Calu3 (cell line): ENCODE measurements at regions not wholly inside any gene's neighbourhood (a gene's known extent, or its start where the extent isn't known, plus 50 kb on each side); places are given as distances from the start of the nearest gene placed in this dataset.

Experiments
- BruUV-seq: library from RNA; stranded (reverse); fragments of 400-500 nt; replicated peaks from 2 replicates; lab custom pipeline; 2021; lab: Mats Ljungman, UMichigan
- CTCF ChIA-PET: fragments of 300-600 bp; sonication (Branson Sonifier 250); formaldehyde crosslinking; loops from one replicate; lab custom pipeline; 2022; ENCODE audit warnings: antibody characterized with exemption; lab: Charles Lee
- DNase-seq: peaks from one replicate; pipeline ENCODE4 v3.0.0; 2022
- H3K27ac Mint-ChIP-seq: one replicate; pipeline ENCODE4 v1.8.0; 2022; ENCODE audit warnings: mixed read lengths; ENCODE audit not compliant: unreplicated experiment
- H3K27me3 Mint-ChIP-seq: one replicate; pipeline ENCODE4 v1.8.0; 2022; ENCODE audit warnings: mixed read lengths; ENCODE audit not compliant: unreplicated experiment
- H3K36me3 Mint-ChIP-seq: one replicate; pipeline ENCODE4 v1.8.0; 2022; ENCODE audit warnings: mild to moderate bottlenecking, moderate library complexity, mixed read lengths; ENCODE audit not compliant: insufficient read depth, unreplicated experiment
- H3K4me1 Mint-ChIP-seq: one replicate; pipeline ENCODE4 v1.8.0; 2022; ENCODE audit warnings: mild to moderate bottlenecking, low read depth, mixed read lengths; ENCODE audit not compliant: unreplicated experiment
- H3K4me3 Mint-ChIP-seq: one replicate; pipeline ENCODE4 v1.8.0; 2022; ENCODE audit warnings: mild to moderate bottlenecking, low read depth, moderate library complexity, mixed read lengths; ENCODE audit not compliant: unreplicated experiment
- H3K9me3 Mint-ChIP-seq: one replicate; pipeline ENCODE4 v1.8.0; 2022; ENCODE audit warnings: low read depth, mixed read lengths; ENCODE audit not compliant: unreplicated experiment
- CTCF ChIP-seq: fragments of 200-600 bp; IDR thresholded peaks from one replicate; pipeline ENCODE4 v1.8.0; 2022; ENCODE audit warnings: antibody characterized with exemption; ENCODE audit not compliant: unreplicated experiment
- intact Hi-C: fragments of 100-400 bp; cut with micrococcal nuclease; formaldehyde crosslinking; loops from one replicate; pipeline ENCODE4 v1.10.0; 2022; ENCODE audit not compliant: unreplicated experiment

DNA sequence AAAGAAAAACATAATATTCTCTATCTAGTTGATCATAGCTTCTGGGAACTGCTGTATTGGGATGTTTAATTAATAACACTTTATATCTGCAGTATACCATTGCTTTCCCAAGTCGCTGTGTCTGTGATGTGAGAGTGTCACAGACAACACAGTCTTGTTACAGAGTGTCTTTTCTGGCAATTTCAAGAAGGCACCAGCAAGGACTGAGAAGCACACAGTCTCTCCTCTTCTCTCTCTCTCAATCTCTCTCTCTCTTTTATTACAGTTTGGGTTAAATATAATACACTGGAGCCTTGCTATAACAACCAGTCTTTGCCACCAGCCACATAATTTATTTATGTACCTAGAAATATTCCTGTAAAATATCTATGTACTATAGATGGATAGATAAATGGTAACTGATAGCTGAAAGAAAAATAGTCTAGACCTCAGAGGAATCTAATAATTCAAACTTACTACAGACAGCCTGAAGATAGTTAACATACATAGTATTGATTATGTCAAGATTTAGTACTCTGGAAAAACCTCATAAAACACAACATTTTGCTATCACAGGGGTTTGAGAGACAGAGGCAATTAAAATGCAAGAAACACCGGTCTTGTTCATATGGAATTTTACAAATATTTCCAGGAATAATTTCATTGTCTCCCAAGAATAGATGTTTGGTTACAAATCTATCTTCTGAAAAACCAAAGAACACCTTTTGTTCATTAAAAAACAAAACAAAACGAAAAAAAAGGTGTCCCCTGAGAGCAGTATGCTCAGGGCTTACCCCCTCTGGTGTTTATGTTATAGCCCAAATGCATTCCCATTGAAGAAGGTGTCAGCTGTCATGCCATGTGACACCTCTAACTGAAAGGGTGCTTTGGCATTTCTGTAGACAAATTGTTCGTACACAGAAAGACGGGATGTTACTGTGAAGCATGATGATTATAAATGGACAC lies 507.8 kb downstream of the TBC1D4 start:
- no peak overlapping the region for H3K4me3 Mint-ChIP-seq
- TF ChIP-seq CTCF: no peak
- intact Hi-C loops: no loop called here
- DNase-seq: no peak
- CTCF ChIA-PET: no interaction called here
- no TSS peak for BruUV-seq
- H3K4me1 Mint-ChIP-seq: no peaks in the 10 kb centered on the region
- H3K27me3 Mint-ChIP-seq: no peaks in the 10 kb centered on the region
- H3K9me3 Mint-ChIP-seq: no peaks in the 10 kb centered on the region
- H3K36me3 Mint-ChIP-seq: no peaks in the 10 kb centered on the region
- no peak overlapping the region for H3K27ac Mint-ChIP-seq

DNA sequence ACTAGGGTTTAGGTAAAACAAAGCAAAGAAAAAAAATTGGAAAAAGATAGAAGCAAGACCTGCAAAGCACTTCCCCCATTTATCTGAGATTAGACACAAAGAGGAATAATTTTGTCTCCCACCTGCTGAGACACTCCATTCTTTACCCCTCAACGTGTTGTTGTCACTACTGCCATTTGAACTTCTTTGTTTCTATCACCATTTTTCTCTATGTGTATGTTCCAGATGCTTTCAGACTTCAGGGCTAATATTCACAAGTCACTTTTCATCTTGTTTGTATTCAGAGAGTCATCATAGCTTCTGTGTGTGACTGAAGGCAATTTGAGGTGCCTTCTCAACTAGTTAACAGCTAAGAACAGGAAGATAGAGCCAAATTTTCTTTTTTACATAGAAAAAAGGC lies 512.5 kb downstream of the TBC1D4 start:
- DNase-seq: no peak
- BruUV-seq: no TSS peak
- no peak overlapping the region for H3K27ac Mint-ChIP-seq
- H3K36me3 Mint-ChIP-seq: no peaks in the 10 kb centered on the region
- H3K9me3 Mint-ChIP-seq: no peaks in the 10 kb centered on the region
- CTCF ChIA-PET: no interaction called here
- intact Hi-C loops: no loop called here
- no peaks in the 10 kb centered on the region for H3K4me1 Mint-ChIP-seq
- TF ChIP-seq CTCF: no peak
- no peaks in the 10 kb centered on the region for H3K27me3 Mint-ChIP-seq
- no peak overlapping the region for H3K4me3 Mint-ChIP-seq

DNA sequence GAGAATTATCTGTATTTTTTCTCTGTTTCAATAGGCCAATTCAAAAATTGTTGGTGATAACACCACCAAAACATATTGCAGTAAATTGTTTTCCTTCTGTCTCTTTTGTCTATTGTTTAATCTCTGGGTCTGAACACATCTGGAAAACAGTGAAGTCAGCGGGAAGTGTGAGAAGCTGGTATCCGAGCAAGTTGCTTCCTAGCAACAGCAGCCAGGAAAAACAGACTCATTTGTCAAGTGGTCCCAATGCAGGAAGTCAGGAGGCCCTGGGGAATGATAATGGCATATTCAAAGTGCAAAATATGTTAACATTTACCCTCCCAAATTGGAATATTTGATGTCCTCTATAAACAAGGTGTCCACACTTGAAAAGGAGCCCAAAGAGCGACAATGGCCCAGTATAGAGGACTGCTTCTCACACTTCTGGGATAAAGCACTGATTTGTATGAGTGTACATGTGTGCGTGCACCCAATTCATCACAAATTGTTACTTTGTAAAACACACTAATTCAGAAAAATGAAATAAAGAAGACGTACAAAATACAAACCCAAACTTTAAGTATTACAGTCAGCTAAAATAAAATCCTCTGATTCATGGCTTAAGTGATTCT lies 515.0 kb downstream of the TBC1D4 start:
- H3K27ac Mint-ChIP-seq: no peak overlapping the region
- H3K4me3 Mint-ChIP-seq: no peak overlapping the region
- CTCF ChIA-PET: no interaction called here
- no peaks in the 10 kb centered on the region for H3K36me3 Mint-ChIP-seq
- no TSS peak for BruUV-seq
- DNase-seq: no peak
- no peak for TF ChIP-seq CTCF
- no peaks in the 10 kb centered on the region for H3K4me1 Mint-ChIP-seq
- intact Hi-C loops: no loop called here
- no peaks in the 10 kb centered on the region for H3K9me3 Mint-ChIP-seq
- no peaks in the 10 kb centered on the region for H3K27me3 Mint-ChIP-seq

DNA sequence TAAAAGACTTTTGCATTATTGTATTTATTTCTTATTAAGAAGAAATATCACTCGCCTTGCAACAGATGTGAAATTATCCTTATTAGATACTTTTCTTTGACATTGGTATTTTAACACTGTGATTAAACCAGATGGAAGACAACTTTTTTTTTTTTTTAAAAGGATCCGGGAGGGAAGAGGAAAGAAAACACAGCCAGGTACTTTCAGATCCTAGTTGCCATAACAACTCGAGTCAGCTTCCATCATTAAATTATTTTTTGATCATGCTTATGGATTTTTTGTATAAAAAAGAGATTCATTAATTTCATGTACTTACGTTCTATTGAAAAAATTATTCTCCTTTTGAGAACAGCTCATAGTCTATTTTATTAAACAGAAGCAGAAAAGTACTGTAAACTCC lies 515.7 kb downstream of the TBC1D4 start:
- H3K27me3 Mint-ChIP-seq: no peaks in the 10 kb centered on the region
- intact Hi-C loops: no loop called here
- BruUV-seq: no TSS peak
- H3K36me3 Mint-ChIP-seq: no peaks in the 10 kb centered on the region
- no peaks in the 10 kb centered on the region for H3K4me1 Mint-ChIP-seq
- TF ChIP-seq CTCF: no peak
- DNase-seq: no peak
- no peak overlapping the region for H3K4me3 Mint-ChIP-seq
- CTCF ChIA-PET: no interaction called here
- H3K9me3 Mint-ChIP-seq: no peaks in the 10 kb centered on the region
- H3K27ac Mint-ChIP-seq: no peak overlapping the region
